Activated naive CD8-positive, alpha-beta T cell treated with anti-CD3 and anti-CD28 coated beads, Interleukin-2, amount 50 U/mL, for 16 hours (primary cell): ENCODE measurements at regions not wholly inside any gene's neighbourhood (a gene's known extent, or its start where the extent isn't known, plus 50 kb on each side); places are given as distances from the start of the nearest gene placed in this dataset.

ENCODE experiments used
- DNase-seq: peaks from one replicate; pipeline ENCODE4 v3.0.0-alpha.2; 2020; ENCODE audit warnings: low read depth, low spot score

DNA sequence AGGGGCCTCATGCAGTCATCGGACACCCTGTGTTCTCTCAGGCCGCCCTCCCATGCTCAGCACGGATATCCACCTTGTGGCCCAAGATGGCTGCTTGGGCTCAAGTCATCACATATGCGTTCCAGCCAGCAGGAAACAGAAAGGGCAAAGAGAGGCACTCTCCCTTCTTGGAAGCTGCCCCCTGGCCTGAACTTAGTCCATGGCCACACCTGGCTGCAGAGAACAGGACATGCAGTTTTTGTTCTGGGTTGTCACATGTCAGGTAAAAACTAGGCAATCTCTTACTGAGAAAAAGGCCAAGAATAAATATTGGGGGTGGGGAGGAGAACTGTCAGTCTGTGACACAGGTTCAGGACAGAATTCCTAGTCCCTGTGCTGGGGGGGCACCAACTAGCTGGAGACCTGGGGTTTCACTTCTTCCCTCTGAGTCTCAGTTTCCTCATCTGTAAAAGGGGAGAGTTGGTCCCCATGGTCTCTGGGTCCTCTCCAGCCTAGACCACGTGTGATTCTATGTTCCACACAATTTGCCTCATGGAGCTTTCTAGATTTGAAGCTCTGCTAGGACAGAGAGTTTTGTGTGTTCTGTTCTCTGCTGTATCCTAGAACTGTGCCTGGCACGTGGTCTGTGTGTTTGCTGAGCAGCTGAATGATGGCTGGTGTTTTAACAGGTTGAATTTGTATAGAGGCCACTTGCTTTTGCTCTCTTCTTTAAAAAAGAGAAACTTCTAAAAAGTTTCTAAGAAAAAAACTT, 107.2 kb upstream of the ANO1 start:
- no peak for DNase-seq

GRCh38 chr11:69971741-69972140, 106.4 kb upstream of the ANO1 start:
- DNase-seq, result no peak

DNA sequence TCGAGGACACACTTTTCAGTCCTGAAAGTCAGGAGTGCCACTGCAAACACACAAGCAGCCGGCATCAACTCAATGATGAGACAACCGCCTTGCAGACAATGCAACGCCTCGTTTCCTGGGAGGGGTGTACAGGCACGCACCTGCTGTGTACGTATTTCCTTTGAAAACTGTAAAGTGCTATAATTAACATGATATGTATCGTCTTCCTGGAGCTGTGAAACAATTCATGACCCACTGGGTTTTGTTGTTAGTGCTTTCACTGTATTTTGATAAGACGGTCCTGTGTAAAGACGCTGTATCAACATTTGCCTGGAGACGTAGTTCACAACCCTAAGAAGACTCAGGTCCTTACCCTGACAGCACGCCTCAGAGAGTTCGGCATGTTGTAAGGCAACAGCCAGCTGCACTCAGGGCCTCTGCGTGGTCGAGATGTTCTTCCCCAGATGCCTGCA, 105.7 kb upstream of the ANO1 start:
- DNase-seq, result no peak

DNA sequence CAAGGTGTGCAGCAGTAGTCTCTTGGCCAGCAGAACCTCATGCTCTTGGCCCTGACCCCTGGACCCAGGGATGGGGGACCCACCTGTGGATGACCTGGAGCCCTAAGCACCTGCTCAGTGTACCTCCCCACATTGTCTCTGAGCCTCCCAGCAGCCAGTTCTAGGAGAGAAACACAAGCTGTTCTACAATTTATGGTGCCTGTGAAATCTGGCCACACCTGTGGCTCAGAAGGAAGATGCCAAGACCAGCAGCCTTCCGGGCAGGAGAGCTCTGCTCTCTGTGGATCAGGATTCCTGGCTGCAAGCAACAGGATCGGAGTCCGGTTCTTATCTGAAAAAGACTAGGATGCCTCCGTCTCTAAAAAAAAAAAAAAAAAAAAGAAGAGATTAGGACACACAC, 103.6 kb upstream of the ANO1 start:
- no peak for DNase-seq

- DNase-seq, result no peak
These were observed 102.3 kb upstream of the ANO1 start for GRCh38 chr11:69975822-69976221.

DNA sequence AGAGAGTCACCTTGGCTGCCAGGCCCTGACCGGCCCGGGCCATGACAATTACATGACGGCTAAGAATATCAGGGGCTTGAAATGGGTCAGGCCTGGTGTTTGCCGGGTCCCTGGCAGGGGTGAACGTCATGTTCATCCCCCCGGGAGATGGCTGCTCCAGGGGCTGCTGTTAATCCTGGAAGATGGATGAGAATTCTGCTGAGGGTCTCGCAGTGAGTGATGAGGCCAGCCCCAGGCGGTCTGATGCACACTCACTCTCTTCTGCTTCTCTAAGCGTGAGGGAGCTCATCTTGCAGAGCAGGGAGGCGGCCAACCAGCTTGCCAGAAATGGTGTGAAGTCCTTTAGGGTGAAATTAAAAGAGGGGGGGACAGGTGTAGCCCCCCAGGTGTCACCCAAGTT, 101.3 kb upstream of the ANO1 start:
- DNase-seq, result no peak

DNA sequence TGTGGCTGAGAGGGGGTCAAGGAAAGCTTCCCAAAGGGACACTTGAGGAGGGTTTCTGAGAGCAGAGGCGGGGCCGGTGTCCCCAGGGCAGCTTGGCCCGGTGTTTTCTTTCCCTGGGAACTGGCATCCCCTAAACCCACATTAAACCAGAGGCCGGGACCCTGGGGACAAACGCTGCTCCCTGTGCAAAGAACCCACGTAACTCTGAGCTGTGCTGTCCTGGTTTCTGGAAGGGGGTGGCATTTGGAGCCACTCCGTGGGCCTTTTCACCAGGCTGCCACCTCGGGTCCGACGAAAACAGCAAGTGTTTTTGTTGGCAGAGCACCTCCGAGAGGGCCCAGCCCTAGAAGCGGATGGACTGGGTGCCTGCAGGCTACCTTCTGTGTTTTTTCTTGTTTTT, 100.2 kb upstream of the ANO1 start:
- no peak for DNase-seq

DNA sequence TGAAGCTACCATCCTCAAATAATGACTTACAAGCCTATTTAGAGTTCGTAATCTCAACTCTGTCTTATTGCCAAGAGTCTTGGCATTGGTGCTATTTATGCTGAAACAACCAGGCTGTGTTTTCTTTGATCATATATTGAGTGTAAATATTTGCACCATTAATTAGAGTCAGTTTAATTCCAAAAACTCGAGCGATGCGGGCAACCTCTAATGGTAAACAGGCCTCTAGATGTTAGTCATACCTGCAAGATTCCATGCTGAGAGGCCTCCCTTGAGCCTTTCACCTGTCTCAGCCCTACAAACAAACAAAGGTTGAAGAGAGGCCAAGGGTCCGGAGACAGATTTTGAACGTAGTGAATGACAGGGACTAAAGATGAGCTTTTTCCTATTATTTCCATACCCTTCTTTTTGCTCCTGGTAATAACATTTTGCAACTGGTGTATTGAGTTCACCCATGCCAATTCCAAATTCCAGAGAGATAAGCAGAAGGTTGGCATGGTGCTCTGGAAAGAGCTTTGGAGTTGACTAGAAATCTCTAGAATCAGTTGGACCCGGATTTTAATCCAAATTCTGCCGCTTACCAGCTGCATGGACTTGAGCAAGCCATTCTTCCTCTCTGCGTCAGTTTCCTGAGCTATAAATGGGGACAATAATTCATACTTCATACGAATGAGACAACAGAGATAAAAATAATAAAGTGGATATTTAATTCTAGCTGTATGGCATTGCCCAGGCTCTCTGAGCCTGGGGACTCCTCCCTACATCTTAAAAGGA, 99.1 kb upstream of the ANO1 start:
- no peak for DNase-seq

- no peak for DNase-seq
These were observed 98.5 kb upstream of the ANO1 start for GRCh38 chr11:69979632-69980031.

- no peak for DNase-seq
These were observed 96.9 kb upstream of the ANO1 start for GRCh38 chr11:69981119-69981784.

DNA sequence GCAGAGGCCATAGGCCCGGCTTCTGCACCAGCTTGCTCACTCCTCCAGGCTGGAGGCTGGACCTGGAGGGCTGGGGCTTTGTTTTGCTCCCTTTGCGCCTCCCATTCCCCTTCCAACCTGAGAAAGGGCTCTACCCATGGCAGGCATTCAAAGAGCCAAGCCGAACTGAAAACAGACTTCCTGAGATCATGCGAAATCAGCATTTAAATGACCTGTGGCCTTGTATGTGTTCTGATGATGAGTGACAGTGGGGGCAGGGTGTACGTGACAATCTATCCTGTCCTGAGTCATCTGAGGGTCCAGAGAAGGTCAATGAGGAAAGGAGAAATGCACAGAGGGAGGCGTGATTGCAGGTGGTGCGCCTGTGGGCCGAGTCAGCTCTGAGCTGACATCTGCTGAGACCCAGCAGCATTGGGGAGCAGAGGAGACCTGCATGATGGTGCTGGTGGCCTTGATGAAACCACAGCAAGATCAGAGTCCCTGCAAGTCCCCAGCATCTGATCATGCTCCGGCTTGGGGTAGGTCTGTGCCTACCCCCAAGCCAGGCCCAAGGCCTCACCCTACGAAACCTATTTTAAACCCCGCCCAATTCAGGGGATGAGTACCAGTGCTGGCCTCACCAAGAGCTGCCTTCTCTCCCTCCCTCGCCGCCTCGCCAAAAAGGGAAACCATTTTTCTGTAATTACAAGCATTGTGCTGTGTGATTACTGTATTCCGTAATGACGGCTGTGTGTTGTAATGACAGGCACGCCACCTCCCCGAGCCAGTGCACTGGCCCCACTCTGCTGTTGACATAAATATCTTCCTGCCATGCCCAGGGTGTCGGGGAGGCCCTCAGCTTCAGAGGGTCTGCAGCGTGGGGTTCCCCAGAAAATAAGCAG, 95.2 kb upstream of the ANO1 start:
- DNase-seq, result no peak

GRCh38 chr11:69983571-69983877, 94.6 kb upstream of the ANO1 start:
- DNase-seq, result no peak

GRCh38 chr11:69983897-69984438, 94.1 kb upstream of the ANO1 start:
- DNase-seq, result no peak

- no peak for DNase-seq
These were observed 93.5 kb upstream of the ANO1 start for GRCh38 chr11:69984457-69985261.

DNA sequence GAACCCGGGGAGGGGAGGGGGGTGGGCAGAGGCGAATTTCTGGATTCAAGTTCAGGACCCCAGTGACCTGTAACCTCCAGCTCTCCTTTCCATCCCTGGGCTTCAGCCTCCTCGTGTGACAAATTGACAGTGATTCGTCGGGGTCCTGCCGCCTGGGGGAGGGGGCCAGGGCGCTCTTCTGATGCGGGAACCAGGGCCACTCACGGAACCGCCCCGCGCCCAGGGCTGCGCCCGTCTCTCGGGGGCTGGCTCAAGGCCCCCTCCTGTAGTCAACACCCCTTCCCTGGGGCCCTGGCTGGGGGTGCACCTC, 92.8 kb upstream of the ANO1 start:
- no peak for DNase-seq

GRCh38 chr11:69985641-69986439, 92.3 kb upstream of the ANO1 start:
- DNase-seq, result no peak

DNA sequence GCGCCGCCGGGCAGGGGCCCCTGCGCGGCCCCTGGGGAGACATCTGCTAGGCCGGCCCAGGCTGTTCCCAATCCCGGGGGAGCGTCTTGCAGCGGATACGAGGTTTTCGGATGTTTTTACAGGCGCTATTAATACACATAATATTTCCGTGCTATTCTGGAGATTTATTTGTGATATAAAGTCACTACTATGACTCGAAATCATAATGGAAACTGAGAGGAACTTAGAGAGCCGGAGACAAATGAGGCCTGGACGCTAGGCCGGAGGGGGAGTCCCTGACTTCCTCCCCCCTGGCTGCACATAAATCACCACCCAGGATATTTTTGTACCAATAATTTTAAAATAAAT, 91.7 kb upstream of the ANO1 start:
- no peak for DNase-seq

GRCh38 chr11:69986830-69987229, 91.3 kb upstream of the ANO1 start:
- no peak for DNase-seq

- DNase-seq, result no peak
These were observed 86.1 kb upstream of the ANO1 start for GRCh38 chr11:69992026-69992425.
